ENCODE measurements at regions not wholly inside any gene's neighbourhood (a gene's known extent, or its start where the extent isn't known, plus 50 kb on each side); places are given as distances from the start of the nearest gene placed in this dataset.
A peak's percentile ranks its signal among the peaks of the same experiment; 100 is the strongest.

- H3K9ac ChIP-seq (ENCODE audit: low read depth in 1 of 2, low read length in 2 of 2): no peak overlapping the region
- H3K27me3 ChIP-seq (ENCODE audit: control insufficient read depth in 4 of 4, insufficient read depth in 4 of 4, low read length in 3 of 4): no peaks in the 10 kb centered on the region
- 34% methylated on average over 2 of the region's 2 CpGs for WGBS
- peaks cover 0 to 5% (median under 1%) of the 10 kb centered on the region in 4 donors for H3K9me3 ChIP-seq (ENCODE audit: control insufficient read depth in 4 of 4, low read length in 3 of 4)
- TF ChIP-seq EGR1 (IDR thresholded peaks at IDR 0.05; ENCODE audit: low read depth in 2 of 2): no peak
- no peak for TF ChIP-seq ZBTB33 (IDR thresholded peaks at IDR 0.05)
- no peak for TF ChIP-seq HNF4G (IDR thresholded peaks at IDR 0.05)
- peak in 1 of 2 donors; percentile 38 for TF ChIP-seq HNF4A (conservative IDR thresholded peaks at IDR 0.05)
- no peak for TF ChIP-seq FOXA1 (IDR thresholded peaks at IDR 0.05)
- TF ChIP-seq RXRA (IDR thresholded peaks at IDR 0.05): peak in 1 of 2 donors; percentile 48
- H3K4me3 ChIP-seq (ENCODE audit: low read depth in 1 of 3, low read length in 3 of 3): no peak overlapping the region
- DNase-seq (ENCODE audit: low spot score): no peak
- H3K36me3 ChIP-seq (ENCODE audit: control insufficient read depth in 4 of 4, insufficient read depth in 3 of 4, low read depth in 1 of 4, low read length in 3 of 4): no peaks in the 10 kb centered on the region
- peaks cover 0 to 2% (median 0%) of the 10 kb centered on the region in 4 donors for H3K4me1 ChIP-seq (ENCODE audit: control insufficient read depth in 4 of 4, insufficient read depth in 4 of 4, low read length in 3 of 4)
- no peak overlapping the region for H3K27ac ChIP-seq (ENCODE audit: low read depth in 1 of 2, low read length in 2 of 2)
These were observed 501.0 kb downstream of the PPARGC1A start for GRCh38 chr4:23388699-23389395.

GRCh38 chr4:23388255-23388654 is 501.6 kb downstream of the PPARGC1A start:
- 89% methylated on average over 6 of the region's 6 CpGs for WGBS
- no peak overlapping the region for H3K27ac ChIP-seq (ENCODE audit: low read depth in 1 of 2, low read length in 2 of 2)
- no peak for TF ChIP-seq FOXA2 (IDR thresholded peaks at IDR 0.05)
- TF ChIP-seq FOXA1 (IDR thresholded peaks at IDR 0.05): no peak

GRCh38 chr4:23384741-23385140 is 505.1 kb downstream of the PPARGC1A start:
- no peak for DNase-seq (ENCODE audit: low spot score)
- 94% methylated on average over 2 of the region's 2 CpGs for WGBS
- Histone ChIP-seq H3K9me3 (ENCODE audit: control insufficient read depth in 4 of 4, low read length in 3 of 4) (no peaks in the 10 kb centered on the region), H3K27ac (ENCODE audit: low read depth in 1 of 2, low read length in 2 of 2) (no peak overlapping the region), H3K4me3 (ENCODE audit: low read depth in 1 of 3, low read length in 3 of 3) (no peak overlapping the region), H3K4me1 (ENCODE audit: control insufficient read depth in 4 of 4, insufficient read depth in 4 of 4, low read length in 3 of 4) (peaks cover 0 to 2% (median 0%) of the 10 kb centered on the region in 4 donors), H3K9ac (ENCODE audit: low read depth in 1 of 2, low read length in 2 of 2) (no peak overlapping the region), H3K36me3 (ENCODE audit: control insufficient read depth in 4 of 4, insufficient read depth in 3 of 4, low read depth in 1 of 4, low read length in 3 of 4) (no peaks in the 10 kb centered on the region), H3K27me3 (ENCODE audit: control insufficient read depth in 4 of 4, insufficient read depth in 4 of 4, low read length in 3 of 4) (no peaks in the 10 kb centered on the region)
- TF ChIP-seq NR2F2 (IDR thresholded peaks at IDR 0.05): no peak
- no peak for TF ChIP-seq HNF4G (IDR thresholded peaks at IDR 0.05)

More at GRCh38 chr4:23388255-23388654, 501.6 kb downstream of the PPARGC1A start:
- no peaks in the 10 kb centered on the region for H3K36me3 ChIP-seq (ENCODE audit: control insufficient read depth in 4 of 4, insufficient read depth in 3 of 4, low read depth in 1 of 4, low read length in 3 of 4)
- H3K4me3 ChIP-seq (ENCODE audit: low read depth in 1 of 3, low read length in 3 of 3): no peak overlapping the region
- no peaks in the 10 kb centered on the region for H3K9me3 ChIP-seq (ENCODE audit: control insufficient read depth in 4 of 4, low read length in 3 of 4)
- H3K9ac ChIP-seq (ENCODE audit: low read depth in 1 of 2, low read length in 2 of 2): no peak overlapping the region
- H3K4me1 ChIP-seq (ENCODE audit: control insufficient read depth in 4 of 4, insufficient read depth in 4 of 4, low read length in 3 of 4): peaks cover 0 to 2% (median 0%) of the 10 kb centered on the region in 4 donors
- no peak for DNase-seq (ENCODE audit: low spot score)
- no peaks in the 10 kb centered on the region for H3K27me3 ChIP-seq (ENCODE audit: control insufficient read depth in 4 of 4, insufficient read depth in 4 of 4, low read length in 3 of 4)

GRCh38 chr4:23382879-23383278 is 507.0 kb downstream of the PPARGC1A start:
- DNase-seq (ENCODE audit: low spot score): no peak
- TF ChIP-seq ZBTB33 (IDR thresholded peaks at IDR 0.05): no peak
- no peak for TF ChIP-seq EGR1 (IDR thresholded peaks at IDR 0.05; ENCODE audit: low read depth in 2 of 2)
- TF ChIP-seq HNF4A (conservative IDR thresholded peaks at IDR 0.05): no peak
- Histone ChIP-seq H3K9ac (ENCODE audit: low read depth in 1 of 2, low read length in 2 of 2) (no peak overlapping the region), H3K4me1 (ENCODE audit: control insufficient read depth in 4 of 4, insufficient read depth in 4 of 4, low read length in 3 of 4) (no peaks in the 10 kb centered on the region), H3K27ac (ENCODE audit: low read depth in 1 of 2, low read length in 2 of 2) (no peak overlapping the region), H3K36me3 (ENCODE audit: control insufficient read depth in 4 of 4, insufficient read depth in 3 of 4, low read depth in 1 of 4, low read length in 3 of 4) (no peaks in the 10 kb centered on the region), H3K4me3 (ENCODE audit: low read depth in 1 of 3, low read length in 3 of 3) (no peak overlapping the region), H3K9me3 (ENCODE audit: control insufficient read depth in 4 of 4, low read length in 3 of 4) (no peaks in the 10 kb centered on the region), H3K27me3 (ENCODE audit: control insufficient read depth in 4 of 4, insufficient read depth in 4 of 4, low read length in 3 of 4) (no peaks in the 10 kb centered on the region)
